ENCODE measurements at regions not wholly inside any gene's neighbourhood (a gene's known extent, or its start where the extent isn't known, plus 50 kb on each side); places are given as distances from the start of the nearest gene placed in this dataset.

- no peak overlapping the region for H3K4me3 ChIP-seq (ENCODE audit: low read depth in 1 of 2, low read length in 2 of 2)
- no peak overlapping the region for H3K27ac ChIP-seq (ENCODE audit: low read length)
- H3K36me3 ChIP-seq (ENCODE audit: control insufficient read depth in 1 of 2, insufficient read depth in 2 of 2, low read length in 2 of 2), result no peaks in the 10 kb centered on the region
- H3K9me3 ChIP-seq (ENCODE audit: control insufficient read depth in 1 of 2, low read length in 2 of 2), result no peaks in the 10 kb centered on the region
- peaks cover 0 to 4% of the 10 kb centered on the region in 2 donors for H3K4me1 ChIP-seq (ENCODE audit: control insufficient read depth in 1 of 2, insufficient read depth in 2 of 2, low read length in 2 of 2)
- H3K27me3 ChIP-seq (ENCODE audit: low read depth, low read length), result no peaks in the 10 kb centered on the region
These were observed 134.7 kb upstream of the FAM20C start for GRCh38 chr7:57482-58255.

DNA sequence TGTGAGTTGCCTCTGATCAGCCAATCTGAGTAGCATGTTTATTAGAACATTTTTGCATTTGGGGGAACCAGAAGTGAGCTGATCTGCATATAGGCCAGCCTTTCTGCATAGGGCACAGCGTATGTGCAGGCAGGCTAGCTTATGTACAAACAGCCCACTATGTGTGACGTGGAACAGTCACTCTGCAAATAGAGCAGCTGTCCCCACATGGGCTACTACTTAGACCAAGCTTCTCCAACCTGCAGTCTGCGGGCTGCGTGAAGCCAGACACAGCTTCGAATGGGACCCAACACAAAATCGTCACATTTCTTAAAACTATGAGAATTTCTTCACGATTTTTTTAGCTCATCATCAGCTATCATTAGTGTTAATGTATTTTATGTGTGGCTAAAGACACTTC lies 134.1 kb upstream of the FAM20C start:
- Histone ChIP-seq H3K4me3 (ENCODE audit: low read depth in 1 of 2, low read length in 2 of 2) (no peak overlapping the region), H3K27ac (ENCODE audit: low read length) (no peak overlapping the region), H3K36me3 (ENCODE audit: control insufficient read depth in 1 of 2, insufficient read depth in 2 of 2, low read length in 2 of 2) (no peaks in the 10 kb centered on the region), H3K9me3 (ENCODE audit: control insufficient read depth in 1 of 2, low read length in 2 of 2) (no peaks in the 10 kb centered on the region), H3K27me3 (ENCODE audit: low read depth, low read length) (no peaks in the 10 kb centered on the region), H3K4me1 (ENCODE audit: control insufficient read depth in 1 of 2, insufficient read depth in 2 of 2, low read length in 2 of 2) (peaks cover 0 to 4% of the 10 kb centered on the region in 2 donors)

GRCh38 chr7:59079-60016 lies 133.0 kb upstream of the FAM20C start:
- Histone ChIP-seq H3K9me3 (ENCODE audit: control insufficient read depth in 1 of 2, low read length in 2 of 2) (no peaks in the 10 kb centered on the region), H3K4me3 (ENCODE audit: low read depth in 1 of 2, low read length in 2 of 2) (no peak overlapping the region), H3K27ac (ENCODE audit: low read length) (no peak overlapping the region), H3K36me3 (ENCODE audit: control insufficient read depth in 1 of 2, insufficient read depth in 2 of 2, low read length in 2 of 2) (no peaks in the 10 kb centered on the region), H3K27me3 (ENCODE audit: low read depth, low read length) (no peaks in the 10 kb centered on the region), H3K4me1 (ENCODE audit: control insufficient read depth in 1 of 2, insufficient read depth in 2 of 2, low read length in 2 of 2) (peaks cover 0 to 11% of the 10 kb centered on the region in 2 donors)

GRCh38 chr7:60017-60675 lies 132.2 kb upstream of the FAM20C start:
- H3K9me3 ChIP-seq (ENCODE audit: control insufficient read depth in 1 of 2, low read length in 2 of 2), result no peaks in the 10 kb centered on the region
- H3K36me3 ChIP-seq (ENCODE audit: control insufficient read depth in 1 of 2, insufficient read depth in 2 of 2, low read length in 2 of 2), result no peaks in the 10 kb centered on the region
- H3K27ac ChIP-seq (ENCODE audit: low read length), result no peak overlapping the region
- no peaks in the 10 kb centered on the region for H3K27me3 ChIP-seq (ENCODE audit: low read depth, low read length)
- peaks cover 0 to 18% of the 10 kb centered on the region in 2 donors for H3K4me1 ChIP-seq (ENCODE audit: control insufficient read depth in 1 of 2, insufficient read depth in 2 of 2, low read length in 2 of 2)
- no peak overlapping the region for H3K4me3 ChIP-seq (ENCODE audit: low read depth in 1 of 2, low read length in 2 of 2)

GRCh38 chr7:60706-61105 lies 131.7 kb upstream of the FAM20C start:
- Histone ChIP-seq H3K36me3 (ENCODE audit: control insufficient read depth in 1 of 2, insufficient read depth in 2 of 2, low read length in 2 of 2) (no peaks in the 10 kb centered on the region), H3K4me1 (ENCODE audit: control insufficient read depth in 1 of 2, insufficient read depth in 2 of 2, low read length in 2 of 2) (peaks cover 0 to 19% of the 10 kb centered on the region in 2 donors), H3K27me3 (ENCODE audit: low read depth, low read length) (no peaks in the 10 kb centered on the region), H3K27ac (ENCODE audit: low read length) (no peak overlapping the region), H3K9me3 (ENCODE audit: control insufficient read depth in 1 of 2, low read length in 2 of 2) (no peaks in the 10 kb centered on the region), H3K4me3 (ENCODE audit: low read depth in 1 of 2, low read length in 2 of 2) (no peak overlapping the region)

GRCh38 chr7:61111-61510 lies 131.3 kb upstream of the FAM20C start:
- no peak overlapping the region for H3K4me3 ChIP-seq (ENCODE audit: low read depth in 1 of 2, low read length in 2 of 2)
- H3K27ac ChIP-seq (ENCODE audit: low read length), result no peak overlapping the region
- peaks cover 0 to 19% of the 10 kb centered on the region in 2 donors for H3K4me1 ChIP-seq (ENCODE audit: control insufficient read depth in 1 of 2, insufficient read depth in 2 of 2, low read length in 2 of 2)
- H3K9me3 ChIP-seq (ENCODE audit: control insufficient read depth in 1 of 2, low read length in 2 of 2), result no peaks in the 10 kb centered on the region
- no peaks in the 10 kb centered on the region for H3K36me3 ChIP-seq (ENCODE audit: control insufficient read depth in 1 of 2, insufficient read depth in 2 of 2, low read length in 2 of 2)
- H3K27me3 ChIP-seq (ENCODE audit: low read depth, low read length), result no peaks in the 10 kb centered on the region

DNA sequence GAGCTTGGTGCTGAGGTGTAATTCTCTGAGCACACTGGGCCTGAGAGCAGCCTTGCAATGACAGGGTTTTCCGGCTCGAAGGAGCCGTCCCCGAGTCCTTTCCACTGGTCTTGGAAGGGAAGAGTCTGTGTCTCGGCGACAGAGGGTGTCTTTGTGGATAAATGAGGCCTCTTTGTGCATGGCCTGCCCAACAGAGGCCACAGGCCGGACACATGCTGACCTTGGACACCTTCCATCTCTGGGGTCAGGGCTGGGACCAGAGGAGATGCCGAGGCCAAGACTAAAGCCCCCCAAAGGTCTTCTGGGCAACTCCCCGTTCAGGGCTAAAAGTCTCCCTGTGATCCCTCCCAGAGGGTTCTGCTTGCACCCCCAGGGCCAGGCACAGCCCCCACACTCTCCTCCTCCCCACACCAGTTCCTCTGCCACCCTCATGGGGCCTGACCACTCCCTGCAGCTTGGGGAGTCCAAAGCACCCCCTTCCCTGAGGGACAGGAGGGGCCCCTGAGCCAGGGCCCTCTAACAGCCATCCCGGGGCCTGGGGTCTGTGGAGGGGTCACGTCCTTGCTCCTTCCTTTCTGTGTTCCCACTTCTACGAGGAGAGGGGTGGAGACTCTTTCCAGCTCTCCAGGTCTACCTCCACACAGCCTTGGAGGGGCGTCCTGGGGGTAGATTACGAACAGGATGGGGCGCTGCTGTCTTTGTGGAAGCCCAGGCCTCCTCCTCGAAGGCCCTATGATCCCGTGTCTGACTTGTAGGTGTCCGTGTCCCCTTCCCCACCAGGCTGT lies 130.6 kb upstream of the FAM20C start:
- Histone ChIP-seq H3K27ac (ENCODE audit: low read length) (no peak overlapping the region), H3K36me3 (ENCODE audit: control insufficient read depth in 1 of 2, insufficient read depth in 2 of 2, low read length in 2 of 2) (no peaks in the 10 kb centered on the region), H3K4me3 (ENCODE audit: low read depth in 1 of 2, low read length in 2 of 2) (no peak overlapping the region), H3K4me1 (ENCODE audit: control insufficient read depth in 1 of 2, insufficient read depth in 2 of 2, low read length in 2 of 2) (peaks cover 0 to 19% of the 10 kb centered on the region in 2 donors), H3K9me3 (ENCODE audit: control insufficient read depth in 1 of 2, low read length in 2 of 2) (no peaks in the 10 kb centered on the region), H3K27me3 (ENCODE audit: low read depth, low read length) (no peaks in the 10 kb centered on the region)

- H3K4me1 ChIP-seq (ENCODE audit: control insufficient read depth in 1 of 2, insufficient read depth in 2 of 2, low read length in 2 of 2), result peaks cover 0 to 15% of the 10 kb centered on the region in 2 donors
- no peaks in the 10 kb centered on the region for H3K36me3 ChIP-seq (ENCODE audit: control insufficient read depth in 1 of 2, insufficient read depth in 2 of 2, low read length in 2 of 2)
- no peaks in the 10 kb centered on the region for H3K9me3 ChIP-seq (ENCODE audit: control insufficient read depth in 1 of 2, low read length in 2 of 2)
- H3K27ac ChIP-seq (ENCODE audit: low read length), result no peak overlapping the region
- no peak overlapping the region for H3K4me3 ChIP-seq (ENCODE audit: low read depth in 1 of 2, low read length in 2 of 2)
- H3K27me3 ChIP-seq (ENCODE audit: low read depth, low read length), result no peaks in the 10 kb centered on the region
These were observed 129.8 kb upstream of the FAM20C start for GRCh38 chr7:62361-63116.

- peaks cover 0 to 19% of the 10 kb centered on the region in 2 donors for H3K4me1 ChIP-seq (ENCODE audit: control insufficient read depth in 1 of 2, insufficient read depth in 2 of 2, low read length in 2 of 2)
- H3K27ac ChIP-seq (ENCODE audit: low read length), result no peak overlapping the region
- H3K4me3 ChIP-seq (ENCODE audit: low read depth in 1 of 2, low read length in 2 of 2), result no peak overlapping the region
- H3K36me3 ChIP-seq (ENCODE audit: control insufficient read depth in 1 of 2, insufficient read depth in 2 of 2, low read length in 2 of 2), result no peaks in the 10 kb centered on the region
- H3K9me3 ChIP-seq (ENCODE audit: control insufficient read depth in 1 of 2, low read length in 2 of 2), result no peaks in the 10 kb centered on the region
- no peaks in the 10 kb centered on the region for H3K27me3 ChIP-seq (ENCODE audit: low read depth, low read length)
These were observed 129.3 kb upstream of the FAM20C start for GRCh38 chr7:63117-63480.

DNA sequence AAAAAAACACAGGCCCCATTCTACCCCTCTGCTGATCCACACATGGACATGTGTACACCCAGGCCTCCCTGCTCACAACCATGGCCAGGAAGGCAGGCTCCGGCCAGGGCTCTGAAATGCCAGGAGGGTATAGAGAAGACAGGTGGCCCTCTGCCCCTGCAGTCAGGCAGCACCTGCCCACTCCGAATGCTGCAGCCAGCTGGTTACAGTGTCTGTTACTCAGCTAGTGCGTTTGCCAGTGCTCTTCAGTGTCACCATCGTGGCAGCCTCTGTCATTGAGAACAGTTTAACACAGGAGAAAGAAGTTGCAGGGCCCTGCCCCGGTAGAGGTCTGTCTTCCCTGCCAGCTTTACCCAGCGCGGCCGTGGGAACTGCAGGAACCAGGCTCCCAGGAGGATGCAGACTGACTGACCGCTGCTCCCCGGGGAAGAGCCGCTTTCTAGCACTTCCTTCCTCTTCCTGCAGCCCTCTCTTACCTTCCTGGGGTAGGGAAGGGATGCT lies 128.8 kb upstream of the FAM20C start:
- H3K4me3 ChIP-seq (ENCODE audit: low read depth in 1 of 2, low read length in 2 of 2), result no peak overlapping the region
- H3K36me3 ChIP-seq (ENCODE audit: control insufficient read depth in 1 of 2, insufficient read depth in 2 of 2, low read length in 2 of 2), result no peaks in the 10 kb centered on the region
- H3K27me3 ChIP-seq (ENCODE audit: low read depth, low read length), result no peaks in the 10 kb centered on the region
- H3K9me3 ChIP-seq (ENCODE audit: control insufficient read depth in 1 of 2, low read length in 2 of 2), result no peaks in the 10 kb centered on the region
- H3K4me1 ChIP-seq (ENCODE audit: control insufficient read depth in 1 of 2, insufficient read depth in 2 of 2, low read length in 2 of 2), result peaks cover 0 to 24% of the 10 kb centered on the region in 2 donors
- H3K27ac ChIP-seq (ENCODE audit: low read length), result no peak overlapping the region

Measured in muscle layer of duodenum (tissue), 2 donors.